Bronchial epithelial cell (primary cell): ENCODE measurements at regions not wholly inside any gene's neighbourhood (a gene's known extent, or its start where the extent isn't known, plus 50 kb on each side); places are given as distances from the start of the nearest gene placed in this dataset.

Source experiments
- DNase-seq: peaks from one replicate; pipeline ENCODE4 v3.0.0-alpha.2; 2010; ENCODE audit warnings: low read depth
- FAIRE-seq: peaks from 2 replicates; lab custom pipeline; 2011; peaks lifted over from hg19 to GRCh38; lab: Jason Lieb, UNC
- H3K27me3 ChIP-seq: 2 replicates; pipeline ENCODE4 v1.5.1; 2011; ENCODE audit warnings: low read length; ENCODE audit not compliant: control insufficient read depth, insufficient read depth
- H3K36me3 ChIP-seq: 2 replicates; pipeline ENCODE4 v1.5.1; 2011; ENCODE audit warnings: low read length; ENCODE audit not compliant: control insufficient read depth, insufficient read depth
- H3K4me3 ChIP-seq: 2 replicates; pipeline ENCODE4 v1.5.1; 2011; ENCODE audit warnings: mild to moderate bottlenecking, low read depth, low read length, control low read depth
- CTCF ChIP-seq: IDR thresholded peaks from 2 replicates; pipeline ENCODE4 v1.5.1; 2011; ENCODE audit warnings: mild to moderate bottlenecking, moderate library complexity, low read length, control low read depth, inconsistent platforms; ENCODE audit not compliant: insufficient read depth, severe bottlenecking

- Histone ChIP-seq H3K4me3 (no peak overlapping the region), H3K36me3 (no peaks in the 10 kb centered on the region), H3K27me3 (no peaks in the 10 kb centered on the region)
- TF ChIP-seq CTCF = no peak
- FAIRE-seq = no peak
- no peak for DNase-seq
Measured at GRCh38 chr2:8234757-8235374, 447.0 kb upstream of the ID2 start.

GRCh38 chr2:8235419-8235818, 446.4 kb upstream of the ID2 start:
- Histone ChIP-seq H3K36me3 (no peaks in the 10 kb centered on the region), H3K4me3 (no peak overlapping the region), H3K27me3 (no peaks in the 10 kb centered on the region)
- DNase-seq (no peak), FAIRE-seq (no peak)
- no peak for TF ChIP-seq CTCF

GRCh38 chr2:8236391-8236790, 445.5 kb upstream of the ID2 start:
- no peak for TF ChIP-seq CTCF
- Histone ChIP-seq H3K4me3 (no peak overlapping the region), H3K36me3 (no peaks in the 10 kb centered on the region), H3K27me3 (no peaks in the 10 kb centered on the region)
- no peak for FAIRE-seq
- no peak for DNase-seq

- no peak for FAIRE-seq
- Histone ChIP-seq H3K36me3 (no peaks in the 10 kb centered on the region), H3K4me3 (no peak overlapping the region), H3K27me3 (no peaks in the 10 kb centered on the region)
- TF ChIP-seq CTCF = no peak
- DNase-seq = no peak
Measured at GRCh38 chr2:8238521-8239230, 443.2 kb upstream of the ID2 start.

- FAIRE-seq = no peak
Measured at GRCh38 chr2:8239531-8240088, 442.2 kb upstream of the ID2 start.

More at GRCh38 chr2:8239531-8240088, 442.2 kb upstream of the ID2 start:
- Histone ChIP-seq H3K4me3 (no peak overlapping the region), H3K36me3 (no peaks in the 10 kb centered on the region), H3K27me3 (no peaks in the 10 kb centered on the region)
- no peak for TF ChIP-seq CTCF
- no peak for DNase-seq
